ENCODE measurements at regions not wholly inside any gene's neighbourhood (a gene's known extent, or its start where the extent isn't known, plus 50 kb on each side); places are given as distances from the start of the nearest gene placed in this dataset.
"Not testable (repeated sequence)": the region's sequence is repeated elsewhere in the genome, so short reads cannot be mapped to it uniquely, and the experiment has no call there.

- no peak for TF ChIP-seq CTCF (IDR thresholded peaks at IDR 0.05; ENCODE audit: extremely low read depth, insufficient read depth, missing control alignments)
- in situ Hi-C loops (cut with MboI; ENCODE audit: low pct_unique_long_range_greater_than_20kb, low sequenced_read_pairs, unreplicated experiment) = no loop called here
These were observed 93.9 kb downstream of the BUD13 start for GRCh38 chr11:116678887-116679286.

DNA sequence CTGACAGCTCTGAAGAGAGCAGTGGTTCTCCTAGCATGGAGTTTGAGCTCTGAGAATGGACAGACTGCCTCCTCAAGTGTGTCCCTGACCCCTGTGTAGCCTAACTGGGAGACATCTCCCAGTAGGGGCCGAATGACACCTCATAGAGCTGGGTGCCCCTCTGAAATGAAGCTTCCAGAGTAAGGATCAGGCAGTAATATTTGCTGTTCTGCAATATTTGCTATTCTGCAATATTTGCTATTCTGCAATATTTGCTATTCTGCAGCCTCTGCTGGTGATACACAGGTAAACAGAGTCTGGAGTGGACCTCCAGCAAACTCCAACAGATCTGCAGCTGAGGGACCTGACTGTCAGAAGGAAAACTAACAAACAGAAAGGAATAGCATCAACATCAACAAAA lies 105.5 kb downstream of the BUD13 start:
- DNase-seq (ENCODE audit: low spot score); in situ Hi-C loops (cut with MboI; ENCODE audit: low pct_unique_long_range_greater_than_20kb, low sequenced_read_pairs, unreplicated experiment): not testable (repeated sequence)

More at GRCh38 chr11:116678887-116679286, 93.9 kb downstream of the BUD13 start:
- DNase-seq (ENCODE audit: low spot score) = no peak

DNA sequence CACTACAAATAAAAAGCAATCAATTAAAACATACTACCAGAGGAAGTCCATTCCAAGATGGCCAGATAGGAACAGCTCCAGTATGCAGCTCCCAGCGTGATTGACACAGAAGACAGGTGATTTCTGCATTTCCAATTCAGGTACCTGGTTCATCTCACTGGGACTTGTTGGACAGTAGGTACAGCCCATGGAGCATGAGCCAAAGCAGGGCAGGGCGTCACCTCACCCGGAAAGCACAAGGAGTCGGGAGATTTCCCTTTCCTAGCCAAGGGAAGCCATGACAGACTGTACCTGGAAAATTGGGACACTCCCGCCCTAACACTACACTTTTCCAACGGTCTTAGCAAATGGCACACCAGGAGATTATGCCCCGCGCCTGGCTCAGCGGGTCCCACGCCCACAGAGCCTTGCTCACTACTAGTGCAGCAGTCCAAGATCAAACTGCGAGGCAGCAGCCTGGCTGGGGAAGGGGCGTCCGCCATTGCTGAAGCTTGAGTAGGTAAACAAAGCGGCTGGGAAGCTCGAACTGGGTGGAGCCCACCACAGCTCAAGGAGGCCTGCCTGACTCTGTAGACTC lies 106.0 kb downstream of the BUD13 start:
- in situ Hi-C loops (cut with MboI; ENCODE audit: low pct_unique_long_range_greater_than_20kb, low sequenced_read_pairs, unreplicated experiment) = not testable (repeated sequence)

DNA sequence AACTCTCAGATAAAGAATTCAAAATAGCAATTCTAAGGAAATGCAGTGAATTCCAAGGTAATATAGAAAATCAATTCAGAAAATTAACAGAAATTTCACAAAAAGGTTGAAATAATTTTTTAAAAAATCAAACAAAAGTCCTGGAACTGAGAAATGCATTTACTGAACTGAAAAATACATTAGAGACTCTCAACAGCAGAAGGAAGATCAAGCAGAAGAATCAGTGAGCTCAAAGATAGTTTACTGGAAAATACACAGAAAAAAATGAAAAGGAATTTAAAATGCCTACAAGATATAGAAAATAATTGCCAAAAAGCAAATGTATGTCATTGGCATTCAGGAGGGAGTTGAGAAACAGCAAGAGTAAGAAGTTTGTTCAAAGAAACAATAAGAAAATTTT lies 107.3 kb downstream of the BUD13 start:
- no peak for DNase-seq (ENCODE audit: low spot score)
- in situ Hi-C loops (cut with MboI; ENCODE audit: low pct_unique_long_range_greater_than_20kb, low sequenced_read_pairs, unreplicated experiment) = no loop called here
- no peak for TF ChIP-seq CTCF (IDR thresholded peaks at IDR 0.05; ENCODE audit: extremely low read depth, insufficient read depth, missing control alignments)

More for the DNA sequence above, 106.0 kb downstream of the BUD13 start:
- not testable (repeated sequence) for DNase-seq (ENCODE audit: low spot score)

DNA sequence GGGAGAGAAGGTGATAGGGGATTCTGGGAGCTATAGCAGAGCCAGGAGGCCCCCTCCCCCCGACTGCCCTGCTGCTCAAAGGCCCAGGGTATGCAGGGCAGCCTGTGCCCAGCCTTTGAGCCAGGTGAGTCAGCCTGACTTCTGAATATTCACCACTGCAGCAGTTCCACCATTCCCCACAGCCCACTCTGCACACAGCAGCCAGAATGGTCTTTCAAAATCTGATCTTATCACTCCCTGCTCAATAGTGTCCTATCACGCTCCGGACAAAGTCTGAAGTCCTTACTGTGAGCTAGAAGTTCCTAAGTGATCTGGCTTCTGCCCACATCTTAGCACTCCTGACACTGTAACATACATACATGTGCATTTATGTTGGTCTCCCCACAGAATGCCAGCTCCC lies 111.7 kb downstream of the BUD13 start:
- in situ Hi-C loops (cut with MboI; ENCODE audit: low pct_unique_long_range_greater_than_20kb, low sequenced_read_pairs, unreplicated experiment) = no loop called here
- no peak for TF ChIP-seq CTCF (IDR thresholded peaks at IDR 0.05; ENCODE audit: extremely low read depth, insufficient read depth, missing control alignments)
- DNase-seq (ENCODE audit: low spot score) = no peak

- DNase-seq (ENCODE audit: low spot score) = no peak
- in situ Hi-C loops (cut with MboI; ENCODE audit: low pct_unique_long_range_greater_than_20kb, low sequenced_read_pairs, unreplicated experiment) = no loop called here
- no peak for TF ChIP-seq CTCF (IDR thresholded peaks at IDR 0.05; ENCODE audit: extremely low read depth, insufficient read depth, missing control alignments)
These were observed 112.8 kb downstream of the BUD13 start for GRCh38 chr11:116660011-116660410.

GRCh38 chr11:116658876-116659535 lies 113.8 kb downstream of the BUD13 start:
- no peak for DNase-seq (ENCODE audit: low spot score)
- TF ChIP-seq CTCF (IDR thresholded peaks at IDR 0.05; ENCODE audit: extremely low read depth, insufficient read depth, missing control alignments) = no peak
- in situ Hi-C loops (cut with MboI; ENCODE audit: low pct_unique_long_range_greater_than_20kb, low sequenced_read_pairs, unreplicated experiment) = no loop called here

Data from GM13977 (cell line).